MM.1S (cell line): ENCODE measurements at regions not wholly inside any gene's neighbourhood (a gene's known extent, or its start where the extent isn't known, plus 50 kb on each side); places are given as distances from the start of the nearest gene placed in this dataset.

Experiments used
- CTCF ChIP-seq: fragments of 300-600 bp; sonication (generic); IDR thresholded peaks from 2 replicates; pipeline ENCODE4 v1.5.1; 2016; ENCODE audit warnings: antibody characterized with exemption, low read length, mixed read lengths
- EZH2 ChIP-seq: fragments of 300-600 bp; sonication (generic); optimal IDR thresholded peaks from 2 replicates; pipeline ENCODE3; 2017; ENCODE audit warnings: low read depth, mild to moderate bottlenecking, antibody characterized with exemption, low read length, mixed read lengths

- TF ChIP-seq CTCF (no peak), EZH2 (no peak)
Observed at GRCh38 chr10:23813687-23814086, 374.8 kb downstream of the OTUD1 start.
